ENCODE measurements at regions not wholly inside any gene's neighbourhood (a gene's known extent, or its start where the extent isn't known, plus 50 kb on each side); places are given as distances from the start of the nearest gene placed in this dataset.

DNA sequence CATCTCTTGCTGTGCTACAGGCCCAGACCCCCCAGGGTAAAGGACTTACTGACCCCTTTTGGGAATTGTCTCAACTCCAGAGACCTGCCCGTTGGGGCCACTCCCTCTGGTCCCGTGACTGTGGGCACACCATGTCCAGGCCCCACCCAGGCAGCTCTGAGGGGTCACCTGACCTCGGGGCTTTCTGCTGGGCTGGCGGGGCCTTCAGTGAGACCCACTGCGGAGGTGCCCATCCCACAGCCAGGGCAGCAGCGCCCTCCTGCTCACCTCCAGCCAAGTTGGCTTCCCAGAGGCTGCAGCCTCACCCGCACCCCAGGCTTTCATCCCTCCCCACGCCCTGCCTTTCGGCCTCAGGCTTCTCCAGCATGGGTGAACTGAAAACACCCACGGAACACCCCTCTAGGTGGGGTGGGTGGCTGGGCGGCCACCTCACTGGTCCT is 147.2 kb downstream of the DNAJB6 start:
- Histone ChIP-seq H3K27me3 (ENCODE audit: insufficient read depth) (no peaks in the 10 kb centered on the region), H3K4me2 (no peak overlapping the region), H3K27ac (ENCODE audit: low read depth) (no peak overlapping the region), H3K79me2 (replicated peaks; ENCODE audit: insufficient read depth) (no peaks in the 10 kb centered on the region), H3F3A (replicated peaks; ENCODE audit: low read depth) (0 out of 2 replicates have a peak, but pooled peaks cover 3% of the 10 kb centered on the region), H4K20me1 (replicated peaks; ENCODE audit: insufficient read depth) (no peaks in the 10 kb centered on the region), H2AFZ (no peak overlapping the region), H3K9me2 (ENCODE audit: insufficient read depth) (no peaks in the 10 kb centered on the region), H3K4me1 (ENCODE audit: insufficient read depth) (no peaks in the 10 kb centered on the region), H3K4me3 (no peak overlapping the region), H3K36me3 (ENCODE audit: insufficient read depth) (no peaks in the 10 kb centered on the region)
- DNase-seq (ENCODE audit: low spot score) (no peak), ATAC-seq (no peak)
- TF ChIP-seq NANOG (IDR thresholded peaks at IDR 0.05; ENCODE audit: borderline replicate concordance) (no peak), ZNF331 (CRISPR knock-in tag; IDR thresholded peaks at IDR 0.05; ENCODE audit: low read depth) (no peak), CREB1 (CRISPR knock-in tag; IDR thresholded peaks at IDR 0.05; ENCODE audit: low read depth) (no peak), STAT1 (IDR thresholded peaks at IDR 0.05; ENCODE audit: unreplicated experiment) (no peak)
- TF ChIP-seq, protein P1, sequence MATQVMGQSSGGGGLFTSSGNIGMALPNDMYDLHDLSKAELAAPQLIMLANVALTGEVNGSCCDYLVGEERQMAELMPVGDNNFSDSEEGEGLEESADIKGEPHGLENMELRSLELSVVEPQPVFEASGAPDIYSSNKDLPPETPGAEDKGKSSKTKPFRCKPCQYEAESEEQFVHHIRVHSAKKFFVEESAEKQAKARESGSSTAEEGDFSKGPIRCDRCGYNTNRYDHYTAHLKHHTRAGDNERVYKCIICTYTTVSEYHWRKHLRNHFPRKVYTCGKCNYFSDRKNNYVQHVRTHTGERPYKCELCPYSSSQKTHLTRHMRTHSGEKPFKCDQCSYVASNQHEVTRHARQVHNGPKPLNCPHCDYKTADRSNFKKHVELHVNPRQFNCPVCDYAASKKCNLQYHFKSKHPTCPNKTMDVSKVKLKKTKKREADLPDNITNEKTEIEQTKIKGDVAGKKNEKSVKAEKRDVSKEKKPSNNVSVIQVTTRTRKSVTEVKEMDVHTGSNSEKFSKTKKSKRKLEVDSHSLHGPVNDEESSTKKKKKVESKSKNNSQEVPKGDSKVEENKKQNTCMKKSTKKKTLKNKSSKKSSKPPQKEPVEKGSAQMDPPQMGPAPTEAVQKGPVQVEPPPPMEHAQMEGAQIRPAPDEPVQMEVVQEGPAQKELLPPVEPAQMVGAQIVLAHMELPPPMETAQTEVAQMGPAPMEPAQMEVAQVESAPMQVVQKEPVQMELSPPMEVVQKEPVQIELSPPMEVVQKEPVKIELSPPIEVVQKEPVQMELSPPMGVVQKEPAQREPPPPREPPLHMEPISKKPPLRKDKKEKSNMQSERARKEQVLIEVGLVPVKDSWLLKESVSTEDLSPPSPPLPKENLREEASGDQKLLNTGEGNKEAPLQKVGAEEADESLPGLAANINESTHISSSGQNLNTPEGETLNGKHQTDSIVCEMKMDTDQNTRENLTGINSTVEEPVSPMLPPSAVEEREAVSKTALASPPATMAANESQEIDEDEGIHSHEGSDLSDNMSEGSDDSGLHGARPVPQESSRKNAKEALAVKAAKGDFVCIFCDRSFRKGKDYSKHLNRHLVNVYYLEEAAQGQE (IDR thresholded peaks at IDR 0.05; ENCODE audit: unreplicated experiment), result no peak
- peaks cover 52% of the 10 kb centered on the region for H3K9me3 Mint-ChIP-seq
- peaks cover 44% of the 10 kb centered on the region for H3K36me3 Mint-ChIP-seq (ENCODE audit: low read depth)
- H3K27me3 Mint-ChIP-seq (ENCODE audit: insufficient read depth, low read depth, poor library complexity), result peaks cover 21% of the 10 kb centered on the region
- H3K27ac Mint-ChIP-seq, result no peak overlapping the region
- H3K4me1 Mint-ChIP-seq, result no peaks in the 10 kb centered on the region
- H3K4me3 Mint-ChIP-seq, result no peak overlapping the region

GRCh38 chr7:157484411-157485081 is 147.7 kb downstream of the DNAJB6 start:
- H3F3A ChIP-seq (replicated peaks; ENCODE audit: low read depth), result 0 out of 2 replicates have a peak, but pooled peaks cover 3% of the 10 kb centered on the region
- H3K27ac Mint-ChIP-seq, result no peak overlapping the region
- no peak overlapping the region for H3K27ac ChIP-seq (ENCODE audit: low read depth)
- H3K4me1 Mint-ChIP-seq, result no peaks in the 10 kb centered on the region
- H3K36me3 ChIP-seq (ENCODE audit: insufficient read depth), result no peaks in the 10 kb centered on the region
- H4K20me1 ChIP-seq (replicated peaks; ENCODE audit: insufficient read depth), result no peaks in the 10 kb centered on the region
- H3K27me3 Mint-ChIP-seq (ENCODE audit: insufficient read depth, low read depth, poor library complexity), result peaks cover 21% of the 10 kb centered on the region
- peaks cover 57% of the 10 kb centered on the region for H3K9me3 Mint-ChIP-seq
- H3K4me3 ChIP-seq, result no peak overlapping the region
- no peaks in the 10 kb centered on the region for H3K9me2 ChIP-seq (ENCODE audit: insufficient read depth)
- H3K36me3 Mint-ChIP-seq (ENCODE audit: low read depth), result peaks cover 40% of the 10 kb centered on the region
- no peak overlapping the region for H3K4me2 ChIP-seq
- H2AFZ ChIP-seq, result no peak overlapping the region
- H3K4me1 ChIP-seq (ENCODE audit: insufficient read depth), result no peaks in the 10 kb centered on the region
- ATAC-seq (no peak), DNase-seq (ENCODE audit: low spot score) (no peak)
- H3K79me2 ChIP-seq (replicated peaks; ENCODE audit: insufficient read depth), result no peaks in the 10 kb centered on the region
- H3K4me3 Mint-ChIP-seq, result no peak overlapping the region
- no peaks in the 10 kb centered on the region for H3K27me3 ChIP-seq (ENCODE audit: insufficient read depth)
- TF ChIP-seq NANOG (IDR thresholded peaks at IDR 0.05; ENCODE audit: borderline replicate concordance) (no peak), ZNF114 (CRISPR knock-in tag; IDR thresholded peaks at IDR 0.05) (no peak), POLR2AphosphoS5 (IDR thresholded peaks at IDR 0.05; ENCODE audit: low read depth) (no peak), JUNB (IDR thresholded peaks at IDR 0.05; ENCODE audit: unreplicated experiment) (no peak), ZNF331 (CRISPR knock-in tag; IDR thresholded peaks at IDR 0.05; ENCODE audit: low read depth) (no peak), CREB1 (CRISPR knock-in tag; IDR thresholded peaks at IDR 0.05; ENCODE audit: low read depth) (no peak), EZH2phosphoT487 (IDR thresholded peaks at IDR 0.05; ENCODE audit: unreplicated experiment) (no peak), EZH2 (IDR thresholded peaks at IDR 0.05; ENCODE audit: low read depth, unreplicated experiment) (no peak)
- TF ChIP-seq, protein P2, sequence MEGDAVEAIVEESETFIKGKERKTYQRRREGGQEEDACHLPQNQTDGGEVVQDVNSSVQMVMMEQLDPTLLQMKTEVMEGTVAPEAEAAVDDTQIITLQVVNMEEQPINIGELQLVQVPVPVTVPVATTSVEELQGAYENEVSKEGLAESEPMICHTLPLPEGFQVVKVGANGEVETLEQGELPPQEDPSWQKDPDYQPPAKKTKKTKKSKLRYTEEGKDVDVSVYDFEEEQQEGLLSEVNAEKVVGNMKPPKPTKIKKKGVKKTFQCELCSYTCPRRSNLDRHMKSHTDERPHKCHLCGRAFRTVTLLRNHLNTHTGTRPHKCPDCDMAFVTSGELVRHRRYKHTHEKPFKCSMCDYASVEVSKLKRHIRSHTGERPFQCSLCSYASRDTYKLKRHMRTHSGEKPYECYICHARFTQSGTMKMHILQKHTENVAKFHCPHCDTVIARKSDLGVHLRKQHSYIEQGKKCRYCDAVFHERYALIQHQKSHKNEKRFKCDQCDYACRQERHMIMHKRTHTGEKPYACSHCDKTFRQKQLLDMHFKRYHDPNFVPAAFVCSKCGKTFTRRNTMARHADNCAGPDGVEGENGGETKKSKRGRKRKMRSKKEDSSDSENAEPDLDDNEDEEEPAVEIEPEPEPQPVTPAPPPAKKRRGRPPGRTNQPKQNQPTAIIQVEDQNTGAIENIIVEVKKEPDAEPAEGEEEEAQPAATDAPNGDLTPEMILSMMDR (conservative IDR thresholded peaks at IDR 0.05; ENCODE audit: low read depth in 2 of 2), result no peak

All from GM23338 (cell line).